GM06990 (cell line): ENCODE measurements at regions not wholly inside any gene's neighbourhood (a gene's known extent, or its start where the extent isn't known, plus 50 kb on each side); places are given as distances from the start of the nearest gene placed in this dataset.
A peak's percentile ranks its signal among the peaks of the same experiment; 100 is the strongest.

Experiments
- DNase-seq: peaks from one replicate; pipeline ENCODE4 v3.0.0-alpha.2; 2011; ENCODE audit not compliant: insufficient read length; ENCODE audit errors: extremely low read depth
- H3K27me3 ChIP-seq: replicated peaks from 2 replicates; pipeline ENCODE4 v1.6.0; 2011; ENCODE audit warnings: low read length; ENCODE audit not compliant: control insufficient read depth, insufficient read depth
- H3K36me3 ChIP-seq: 2 replicates; pipeline ENCODE4 v1.5.1; 2011; ENCODE audit warnings: low read length; ENCODE audit not compliant: control insufficient read depth, insufficient read depth
- H3K4me3 ChIP-seq: replicated peaks from 2 replicates; pipeline ENCODE4 v1.5.1; 2011; ENCODE audit warnings: low read depth, mild to moderate bottlenecking, control low read depth, low read length
- CTCF ChIP-seq: IDR thresholded peaks from 2 replicates; pipeline ENCODE4 v1.5.1; 2011; ENCODE audit warnings: low read length, control low read depth, mild to moderate bottlenecking, inconsistent platforms; ENCODE audit not compliant: insufficient read depth, poor library complexity, severe bottlenecking

- no peaks in the 10 kb centered on the region for H3K36me3 ChIP-seq
- H3K4me3 ChIP-seq: no peak overlapping the region
- DNase-seq: no peak
- H3K27me3 ChIP-seq: no peaks in the 10 kb centered on the region
- TF ChIP-seq CTCF: no peak
Measured at GRCh38 chr15:29410338-29410737, 140.7 kb upstream of the NSMCE3 start.

GRCh38 chr15:29409890-29410289 is 140.3 kb upstream of the NSMCE3 start:
- no peak for DNase-seq
- Histone ChIP-seq H3K27me3 (no peaks in the 10 kb centered on the region), H3K36me3 (no peaks in the 10 kb centered on the region), H3K4me3 (no peak overlapping the region)
- TF ChIP-seq CTCF: no peak

GRCh38 chr15:29405564-29405963 is 135.9 kb upstream of the NSMCE3 start:
- Histone ChIP-seq H3K4me3 (no peak overlapping the region), H3K27me3 (no peaks in the 10 kb centered on the region), H3K36me3 (no peaks in the 10 kb centered on the region)
- DNase-seq: no peak
- no peak for TF ChIP-seq CTCF

- H3K4me3 ChIP-seq: no peak overlapping the region
- peak; percentile 34 for DNase-seq
- no peaks in the 10 kb centered on the region for H3K36me3 ChIP-seq
- no peaks in the 10 kb centered on the region for H3K27me3 ChIP-seq
- TF ChIP-seq CTCF: no peak
Measured at GRCh38 chr15:29403772-29404171, 134.2 kb upstream of the NSMCE3 start.

DNA sequence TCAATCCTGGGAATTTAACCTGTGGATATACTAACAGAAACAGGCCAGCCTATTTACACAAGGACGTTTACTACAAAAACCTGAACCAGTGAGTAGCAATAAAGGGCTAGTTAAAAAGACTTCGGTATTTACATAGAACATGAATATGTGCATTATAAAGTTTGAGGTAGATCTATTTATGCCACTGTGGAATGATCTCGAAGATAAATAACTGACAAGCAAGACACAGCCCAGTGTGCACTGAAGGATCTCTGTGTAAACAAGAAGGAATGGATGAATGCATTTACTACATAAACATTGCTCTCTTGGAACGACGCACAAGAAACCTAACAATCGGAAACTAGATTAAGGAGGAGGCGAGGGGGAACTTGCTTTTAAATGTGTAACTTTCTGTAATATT is 132.0 kb upstream of the NSMCE3 start:
- no peak for DNase-seq
- Histone ChIP-seq H3K27me3 (no peaks in the 10 kb centered on the region), H3K36me3 (no peaks in the 10 kb centered on the region), H3K4me3 (no peak overlapping the region)
- no peak for TF ChIP-seq CTCF

DNA sequence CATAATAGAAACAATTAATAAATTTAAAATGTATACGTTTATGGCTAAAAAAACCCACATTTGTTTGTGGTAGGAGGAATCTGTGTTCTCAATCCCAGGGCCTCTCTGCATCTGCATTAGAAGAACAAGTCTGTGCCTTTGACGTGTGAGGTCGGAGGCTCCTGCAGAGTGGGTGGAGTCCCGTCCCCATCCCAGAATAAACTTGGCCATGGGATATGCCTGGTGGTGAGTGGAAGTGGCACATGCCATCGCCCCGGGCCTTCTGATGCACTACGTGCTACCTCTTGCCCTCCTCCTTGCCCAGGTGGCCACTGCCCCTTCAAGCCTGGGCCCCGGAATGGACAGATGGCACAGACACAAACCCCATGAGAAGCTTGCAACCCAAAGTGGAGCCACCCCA is 131.1 kb upstream of the NSMCE3 start:
- DNase-seq: no peak
- H3K36me3 ChIP-seq: no peaks in the 10 kb centered on the region
- H3K27me3 ChIP-seq: no peaks in the 10 kb centered on the region
- TF ChIP-seq CTCF: no peak
- H3K4me3 ChIP-seq: no peak overlapping the region
